Keratinocyte (primary cell): ENCODE measurements at regions not wholly inside any gene's neighbourhood (a gene's known extent, or its start where the extent isn't known, plus 50 kb on each side); places are given as distances from the start of the nearest gene placed in this dataset.

Experiments
- DNase-seq: peaks from one replicate; pipeline ENCODE4 v3.0.0-alpha.2; 2011; ENCODE audit warnings: low read depth, missing footprints, low spot score
- FAIRE-seq: peaks from 2 replicates; lab custom pipeline; 2011; peaks lifted over from hg19 to GRCh38; lab: Jason Lieb, UNC
- H2AFZ ChIP-seq: 2 replicates; pipeline ENCODE4 v1.6.0; 2012; ENCODE audit warnings: low read length, control low read depth, inconsistent platforms; ENCODE audit not compliant: control insufficient read depth
- H3K27ac ChIP-seq: 2 replicates; pipeline ENCODE4 v1.5.1; 2011; ENCODE audit warnings: low read length; ENCODE audit not compliant: control insufficient read depth, insufficient read depth
- H3K27me3 ChIP-seq: 3 replicates; pipeline ENCODE4 v1.6.0; 2011; ENCODE audit warnings: low read length; ENCODE audit not compliant: control insufficient read depth, insufficient read depth; ENCODE audit errors: extremely low read depth
- H3K36me3 ChIP-seq, 2 experiments: 2 replicates in 1 of 2; 3 replicates in 1 of 2; pipeline ENCODE4 v1.5.1; 2011; ENCODE audit warnings: low read length in 2 of 2, mild to moderate bottlenecking in 1 of 2; ENCODE audit not compliant: control insufficient read depth in 2 of 2, insufficient read depth in 2 of 2; ENCODE audit errors: extremely low read depth in 1 of 2
- H3K4me1 ChIP-seq: 3 replicates; pipeline ENCODE4 v1.5.1; 2011; ENCODE audit warnings: low read length; ENCODE audit not compliant: control insufficient read depth, insufficient read depth; ENCODE audit errors: extremely low read depth
- H3K4me2 ChIP-seq: 3 replicates; pipeline ENCODE4 v1.6.0; 2011; ENCODE audit warnings: low read depth, low read length; ENCODE audit not compliant: control insufficient read depth, insufficient read depth; ENCODE audit errors: extremely low read depth
- H3K4me3 ChIP-seq, 3 experiments: fragments of 200-600 bp in 1 of 3; sonication (generic) in 1 of 3; 2 replicates in 2 of 3; 3 replicates in 1 of 3; pipeline ENCODE4 v1.5.1; 2011 to 2016; ENCODE audit warnings: low read length in 3 of 3, mild to moderate bottlenecking in 3 of 3, control low read depth in 2 of 3, inconsistent platforms in 1 of 3, low read depth in 1 of 3, mixed read lengths in 1 of 3, mixed run types in 1 of 3, moderate library complexity in 1 of 3; ENCODE audit not compliant: control insufficient read depth in 2 of 3, insufficient read depth in 2 of 3; ENCODE audit errors: extremely low read depth in 1 of 3
- H3K79me2 ChIP-seq: 2 replicates; pipeline ENCODE4 v1.6.0; 2012; ENCODE audit warnings: low read length; ENCODE audit not compliant: control insufficient read depth, insufficient read depth
- H3K9ac ChIP-seq: 3 replicates; pipeline ENCODE4 v1.6.0; 2011; ENCODE audit warnings: low read length; ENCODE audit not compliant: control insufficient read depth, insufficient read depth; ENCODE audit errors: extremely low read depth
- H3K9me1 ChIP-seq: 3 replicates; pipeline ENCODE4 v1.6.0; 2011; ENCODE audit warnings: low read length; ENCODE audit not compliant: control insufficient read depth, insufficient read depth; ENCODE audit errors: extremely low read depth
- H3K9me3 ChIP-seq: 2 replicates; pipeline ENCODE4 v1.5.1; 2012; ENCODE audit warnings: low read depth, low read length; ENCODE audit not compliant: control insufficient read depth
- H4K20me1 ChIP-seq: 3 replicates; pipeline ENCODE4 v1.6.0; 2011; ENCODE audit warnings: low read length; ENCODE audit not compliant: control insufficient read depth, insufficient read depth; ENCODE audit errors: extremely low read depth
- EZH2 ChIP-seq: IDR thresholded peaks from one replicate; pipeline ENCODE4 v1.6.1; 2012; ENCODE audit warnings: inconsistent platforms, mild to moderate bottlenecking, low read length, moderate library complexity
- dilution Hi-C: fragments of 300-500 bp; cut with MboI; formaldehyde crosslinking; loops from one replicate; pipeline ENCODE4 v1.7.0; 2020; ENCODE audit warnings: low sequenced_read_pairs; ENCODE audit not compliant: extremely low pct_ligation_motif_present
- TF ChIP-seq, protein P1 (sequence below), 3 experiments: IDR thresholded peaks in 1 of 3; conservative IDR thresholded peaks in 1 of 3; optimal IDR thresholded peaks in 1 of 3; 2 replicates in 2 of 3; 3 replicates in 1 of 3; pipeline versions ENCODE3 to v1.5.1; 2011; ENCODE audit warnings: low read length in 3 of 3, mild to moderate bottlenecking in 3 of 3, moderate library complexity in 2 of 3, control low read depth in 1 of 3, inconsistent platforms in 1 of 3; ENCODE audit not compliant: insufficient read depth in 2 of 3; ENCODE audit errors: extremely low read depth in 1 of 3

GRCh38 chr10:3535001-3535400 is 250.0 kb downstream of the KLF6 start:
- no peak for FAIRE-seq

DNA sequence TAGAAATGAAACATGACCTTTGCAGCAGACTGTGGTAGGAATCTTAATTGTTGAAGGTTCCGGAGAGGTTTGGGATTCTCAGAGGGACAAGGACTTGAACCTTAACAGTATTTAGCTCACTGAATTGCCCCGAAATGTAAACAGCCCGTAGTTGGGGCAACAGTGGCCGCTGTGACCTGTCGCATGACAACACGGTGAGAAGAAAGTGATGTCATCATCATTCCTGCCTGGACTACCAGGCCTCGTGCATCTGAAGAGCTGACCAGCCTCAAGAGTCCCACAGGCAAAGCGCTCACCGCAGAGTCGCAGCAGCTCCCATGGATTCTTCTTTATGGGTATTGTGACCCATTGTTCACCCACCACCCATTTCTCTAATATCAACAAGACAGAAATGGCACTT is 250.6 kb downstream of the KLF6 start:
- TF ChIP-seq, protein P1, sequence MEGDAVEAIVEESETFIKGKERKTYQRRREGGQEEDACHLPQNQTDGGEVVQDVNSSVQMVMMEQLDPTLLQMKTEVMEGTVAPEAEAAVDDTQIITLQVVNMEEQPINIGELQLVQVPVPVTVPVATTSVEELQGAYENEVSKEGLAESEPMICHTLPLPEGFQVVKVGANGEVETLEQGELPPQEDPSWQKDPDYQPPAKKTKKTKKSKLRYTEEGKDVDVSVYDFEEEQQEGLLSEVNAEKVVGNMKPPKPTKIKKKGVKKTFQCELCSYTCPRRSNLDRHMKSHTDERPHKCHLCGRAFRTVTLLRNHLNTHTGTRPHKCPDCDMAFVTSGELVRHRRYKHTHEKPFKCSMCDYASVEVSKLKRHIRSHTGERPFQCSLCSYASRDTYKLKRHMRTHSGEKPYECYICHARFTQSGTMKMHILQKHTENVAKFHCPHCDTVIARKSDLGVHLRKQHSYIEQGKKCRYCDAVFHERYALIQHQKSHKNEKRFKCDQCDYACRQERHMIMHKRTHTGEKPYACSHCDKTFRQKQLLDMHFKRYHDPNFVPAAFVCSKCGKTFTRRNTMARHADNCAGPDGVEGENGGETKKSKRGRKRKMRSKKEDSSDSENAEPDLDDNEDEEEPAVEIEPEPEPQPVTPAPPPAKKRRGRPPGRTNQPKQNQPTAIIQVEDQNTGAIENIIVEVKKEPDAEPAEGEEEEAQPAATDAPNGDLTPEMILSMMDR (optimal IDR thresholded peaks at IDR 0.05 in 1 of 3, IDR thresholded peaks at IDR 0.05 in 1 of 3, conservative IDR thresholded peaks at IDR 0.05 in 1 of 3; ENCODE audit: extremely low read depth in 1 of 3, insufficient read depth in 2 of 3, low read length in 3 of 3) = no peak
- TF ChIP-seq EZH2 = no peak
- Histone ChIP-seq H3K9me3 (no peaks in the 10 kb centered on the region), H4K20me1 (no peaks in the 10 kb centered on the region), H3K79me2 (no peaks in the 10 kb centered on the region), H3K4me3 (no peak overlapping the region), H3K9me1 (no peaks in the 10 kb centered on the region), H3K4me1 (peaks cover 40% of the 10 kb centered on the region), H3K27me3 (no peaks in the 10 kb centered on the region), H3K27ac (no peak overlapping the region), H3K9ac (no peak overlapping the region), H3K4me2 (no peak overlapping the region), H2AFZ (no peak overlapping the region), H3K36me3 (no peaks in the 10 kb centered on the region)
- dilution Hi-C loops = no loop called here
- no peak for FAIRE-seq
- no peak for DNase-seq

More at GRCh38 chr10:3535001-3535400, 250.0 kb downstream of the KLF6 start:
- no peak overlapping the region for H2AFZ ChIP-seq
- H3K27me3 ChIP-seq = no peaks in the 10 kb centered on the region
- H3K4me3 ChIP-seq = no peak overlapping the region
- no peak for DNase-seq
- dilution Hi-C loops = no loop called here
- no peaks in the 10 kb centered on the region for H4K20me1 ChIP-seq
- H3K4me2 ChIP-seq = no peak overlapping the region
- no peak for TF ChIP-seq EZH2
- TF ChIP-seq, protein P1 (optimal IDR thresholded peaks at IDR 0.05 in 1 of 3, IDR thresholded peaks at IDR 0.05 in 1 of 3, conservative IDR thresholded peaks at IDR 0.05 in 1 of 3; ENCODE audit: extremely low read depth in 1 of 3, insufficient read depth in 2 of 3, low read length in 3 of 3) = no peak
- H3K9ac ChIP-seq = no peak overlapping the region
- peaks cover 38% of the 10 kb centered on the region for H3K4me1 ChIP-seq
- H3K27ac ChIP-seq = no peak overlapping the region
- no peaks in the 10 kb centered on the region for H3K9me1 ChIP-seq
- no peaks in the 10 kb centered on the region for H3K79me2 ChIP-seq
- H3K36me3 ChIP-seq = no peaks in the 10 kb centered on the region
- no peaks in the 10 kb centered on the region for H3K9me3 ChIP-seq
